DOHH2 (cell line): ENCODE measurements at regions not wholly inside any gene's neighbourhood (a gene's known extent, or its start where the extent isn't known, plus 50 kb on each side); places are given as distances from the start of the nearest gene placed in this dataset.

ENCODE experiments used
- H3F3A ChIP-seq: fragments of 200-600 bp; sonication (generic), shearing (Covaris generic); 2 replicates; pipeline ENCODE4 v1.6.0; 2016; ENCODE audit warnings: antibody characterized with exemption, mild to moderate bottlenecking; ENCODE audit not compliant: control insufficient read depth, insufficient read depth
- H3K27ac ChIP-seq: fragments of 200-600 bp; sonication (generic); 2 replicates; pipeline ENCODE4 v1.5.1; 2014; ENCODE audit warnings: low read depth, mild to moderate bottlenecking, low read length, moderate library complexity
- H3K27me3 ChIP-seq: fragments of 200-600 bp; sonication (generic); 2 replicates; pipeline ENCODE4 v1.6.1; 2014; ENCODE audit warnings: mild to moderate bottlenecking, low read length, mixed read lengths; ENCODE audit not compliant: control insufficient read depth
- H3K36me3 ChIP-seq: fragments of 200-600 bp; sonication (generic); 2 replicates; pipeline ENCODE4 v1.6.1; 2014; ENCODE audit warnings: mild to moderate bottlenecking, low read length, moderate library complexity, mixed read lengths; ENCODE audit not compliant: control insufficient read depth
- H3K4me1 ChIP-seq: fragments of 200-600 bp; sonication (generic); 2 replicates; pipeline ENCODE4 v1.6.1; 2014; ENCODE audit warnings: mild to moderate bottlenecking, low read length, mixed read lengths; ENCODE audit not compliant: control insufficient read depth
- H3K4me2 ChIP-seq: fragments of 200-600 bp; sonication (generic); 2 replicates; pipeline ENCODE4 v1.6.0; 2014; ENCODE audit warnings: mild to moderate bottlenecking, low read length, moderate library complexity
- H3K4me3 ChIP-seq: fragments of 200-600 bp; sonication (generic); 2 replicates; pipeline ENCODE4 v1.5.1; 2014; ENCODE audit warnings: mild to moderate bottlenecking, low read length, mixed read lengths
- H3K79me2 ChIP-seq: fragments of 200-600 bp; sonication (generic); 2 replicates; pipeline ENCODE4 v1.6.1; 2014; ENCODE audit warnings: mild to moderate bottlenecking, low read length, mixed read lengths; ENCODE audit not compliant: control insufficient read depth
- H3K9me2 ChIP-seq: fragments of 200-600 bp; sonication (generic); replicated peaks from 2 replicates; pipeline ENCODE4 v1.6.1; 2014; ENCODE audit warnings: mild to moderate bottlenecking, low read length, mixed read lengths; ENCODE audit not compliant: control insufficient read depth
- H3K9me3 ChIP-seq: fragments of 200-600 bp; sonication (generic); 2 replicates; pipeline ENCODE4 v1.6.1; 2014; ENCODE audit warnings: antibody characterized with exemption, low read length, mixed read lengths; ENCODE audit not compliant: control insufficient read depth, insufficient read depth
- H4K20me1 ChIP-seq: fragments of 200-600 bp; sonication (generic); 2 replicates; pipeline ENCODE4 v1.6.0; 2014; ENCODE audit warnings: low read depth, mild to moderate bottlenecking, antibody characterized with exemption, low read length, moderate library complexity; ENCODE audit not compliant: control insufficient read depth, insufficient read depth
- EZH2phosphoT487 ChIP-seq: fragments of 200-600 bp; sonication (generic); IDR thresholded peaks from 2 replicates; pipeline ENCODE4 v1.6.1; 2017; ENCODE audit warnings: borderline replicate concordance, mild to moderate bottlenecking, antibody characterized with exemption, low read length, moderate library complexity, mixed read lengths
- TF ChIP-seq, protein P1 (sequence below): fragments of 200-600 bp; sonication (generic); IDR thresholded peaks from one replicate; pipeline ENCODE4 v1.5.1; 2014; ENCODE audit warnings: antibody characterized with exemption, mild to moderate bottlenecking, low read depth, low read length; ENCODE audit not compliant: poor library complexity, severe bottlenecking

DNA sequence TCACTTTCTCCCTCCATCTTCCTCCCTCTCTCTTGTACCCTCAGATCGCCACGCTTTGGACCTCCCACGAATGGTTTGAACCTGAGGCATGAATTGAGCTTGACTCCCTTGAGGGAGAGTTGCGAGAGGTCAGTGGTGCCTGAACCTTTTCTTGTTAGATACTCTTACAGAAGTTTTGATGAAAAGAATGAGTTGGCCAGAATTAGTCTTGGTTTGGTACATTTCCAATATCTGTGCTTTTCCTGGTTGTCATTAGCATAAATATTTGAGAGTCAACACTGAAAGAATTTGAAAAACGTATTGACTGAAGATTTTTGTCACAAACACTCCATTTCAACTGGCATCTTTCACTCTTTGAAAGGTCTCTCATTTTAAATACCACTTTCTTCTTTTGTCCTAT, 510.6 kb upstream of the DIPK2B start:
- Histone ChIP-seq H3F3A (no peaks in the 10 kb centered on the region), H3K27me3 (no peaks in the 10 kb centered on the region), H3K79me2 (no peaks in the 10 kb centered on the region), H3K4me1 (no peaks in the 10 kb centered on the region), H4K20me1 (no peaks in the 10 kb centered on the region), H3K27ac (no peak overlapping the region), H3K36me3 (no peaks in the 10 kb centered on the region), H3K9me3 (no peaks in the 10 kb centered on the region), H3K9me2 (no peaks in the 10 kb centered on the region), H3K4me3 (no peak overlapping the region), H3K4me2 (no peak overlapping the region)
- no peak for TF ChIP-seq EZH2phosphoT487
- TF ChIP-seq, protein P1, sequence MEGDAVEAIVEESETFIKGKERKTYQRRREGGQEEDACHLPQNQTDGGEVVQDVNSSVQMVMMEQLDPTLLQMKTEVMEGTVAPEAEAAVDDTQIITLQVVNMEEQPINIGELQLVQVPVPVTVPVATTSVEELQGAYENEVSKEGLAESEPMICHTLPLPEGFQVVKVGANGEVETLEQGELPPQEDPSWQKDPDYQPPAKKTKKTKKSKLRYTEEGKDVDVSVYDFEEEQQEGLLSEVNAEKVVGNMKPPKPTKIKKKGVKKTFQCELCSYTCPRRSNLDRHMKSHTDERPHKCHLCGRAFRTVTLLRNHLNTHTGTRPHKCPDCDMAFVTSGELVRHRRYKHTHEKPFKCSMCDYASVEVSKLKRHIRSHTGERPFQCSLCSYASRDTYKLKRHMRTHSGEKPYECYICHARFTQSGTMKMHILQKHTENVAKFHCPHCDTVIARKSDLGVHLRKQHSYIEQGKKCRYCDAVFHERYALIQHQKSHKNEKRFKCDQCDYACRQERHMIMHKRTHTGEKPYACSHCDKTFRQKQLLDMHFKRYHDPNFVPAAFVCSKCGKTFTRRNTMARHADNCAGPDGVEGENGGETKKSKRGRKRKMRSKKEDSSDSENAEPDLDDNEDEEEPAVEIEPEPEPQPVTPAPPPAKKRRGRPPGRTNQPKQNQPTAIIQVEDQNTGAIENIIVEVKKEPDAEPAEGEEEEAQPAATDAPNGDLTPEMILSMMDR: no peak

DNA sequence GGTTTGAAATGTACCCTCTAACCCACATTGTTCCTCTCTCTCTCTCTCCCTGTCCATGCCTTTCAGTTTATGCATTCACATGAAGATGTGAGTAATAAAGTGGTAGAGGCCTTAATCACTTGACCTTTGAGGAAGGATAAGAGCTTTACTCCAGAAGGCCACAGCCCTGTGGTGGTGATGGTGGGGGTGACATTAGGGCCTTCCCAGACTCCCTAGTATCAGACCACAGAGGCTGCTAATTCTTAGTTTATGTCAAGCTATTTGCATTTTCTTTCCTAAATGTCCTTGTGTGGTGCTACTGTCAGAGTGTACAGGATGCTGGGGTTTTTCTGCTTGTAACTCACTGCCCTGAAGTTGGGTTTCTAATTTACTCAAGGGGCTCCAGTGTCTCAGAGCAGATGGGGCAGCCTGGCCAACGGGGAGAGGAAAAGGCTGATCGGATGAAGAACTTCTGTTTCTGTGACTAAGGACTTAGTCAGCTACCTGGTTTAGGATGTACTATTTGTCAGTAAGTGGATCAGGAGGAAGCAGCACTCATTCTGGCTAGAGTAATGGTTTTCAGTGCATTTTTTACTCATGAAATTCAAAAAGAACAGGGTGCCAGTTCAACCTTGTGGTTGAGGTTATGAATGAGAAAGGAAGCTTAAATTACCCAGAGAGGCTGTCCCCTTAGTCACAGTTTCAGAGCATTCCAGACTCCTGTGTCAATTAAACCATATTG, 509.6 kb upstream of the DIPK2B start:
- Histone ChIP-seq H4K20me1 (no peaks in the 10 kb centered on the region), H3K27ac (no peak overlapping the region), H3K4me3 (no peak overlapping the region), H3K9me2 (no peaks in the 10 kb centered on the region), H3K9me3 (no peaks in the 10 kb centered on the region), H3K4me2 (no peak overlapping the region), H3K79me2 (no peaks in the 10 kb centered on the region), H3K4me1 (no peaks in the 10 kb centered on the region), H3K27me3 (no peaks in the 10 kb centered on the region), H3F3A (no peaks in the 10 kb centered on the region), H3K36me3 (no peaks in the 10 kb centered on the region)
- TF ChIP-seq, protein P1: no peak
- TF ChIP-seq EZH2phosphoT487: no peak

DNA sequence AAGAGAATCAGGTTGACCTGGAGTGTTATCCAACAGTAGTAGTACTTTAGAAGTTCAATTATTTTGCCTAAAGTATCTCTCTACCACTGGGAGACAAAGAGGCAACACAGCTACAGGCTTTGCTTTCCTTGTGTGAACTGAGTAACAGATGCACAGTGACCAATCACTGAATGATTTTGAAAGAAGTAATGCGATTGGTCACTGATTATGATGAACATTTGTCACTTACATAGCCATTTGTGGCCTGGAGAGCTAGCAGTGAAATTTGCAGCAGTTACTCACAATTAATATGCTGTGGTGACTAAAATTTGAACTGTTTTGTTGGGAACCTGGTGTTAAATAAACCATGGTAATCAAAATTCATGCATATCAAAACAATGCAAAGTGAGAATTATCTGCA, 508.7 kb upstream of the DIPK2B start:
- H3K79me2 ChIP-seq: no peaks in the 10 kb centered on the region
- no peaks in the 10 kb centered on the region for H3K36me3 ChIP-seq
- H3K9me2 ChIP-seq: no peaks in the 10 kb centered on the region
- H3K27ac ChIP-seq: no peak overlapping the region
- H4K20me1 ChIP-seq: no peaks in the 10 kb centered on the region
- no peak overlapping the region for H3K4me3 ChIP-seq
- H3K9me3 ChIP-seq: no peaks in the 10 kb centered on the region
- no peak overlapping the region for H3K4me2 ChIP-seq
- H3F3A ChIP-seq: no peaks in the 10 kb centered on the region
- H3K27me3 ChIP-seq: no peaks in the 10 kb centered on the region
- H3K4me1 ChIP-seq: no peaks in the 10 kb centered on the region
- TF ChIP-seq EZH2phosphoT487: no peak
- TF ChIP-seq, protein P1: no peak
